H1 (cell line): ENCODE measurements at regions not wholly inside any gene's neighbourhood (a gene's known extent, or its start where the extent isn't known, plus 50 kb on each side); places are given as distances from the start of the nearest gene placed in this dataset.

Experiments
- CTCF ChIA-PET: fragments of 300-600 bp; sonication (Branson Sonifier 250); formaldehyde crosslinking; loops from one replicate; lab custom pipeline; 2021; ENCODE audit not compliant: partially characterized antibody; lab: Charles Lee
- POLR2A ChIA-PET: fragments of 300-600 bp; sonication (Branson Sonifier 250); formaldehyde crosslinking; loops from one replicate; lab custom pipeline; 2021; ENCODE audit warnings: inconsistent platforms; ENCODE audit not compliant: partially characterized antibody; lab: Charles Lee
- DNase-seq, 2 experiments: peaks; one replicate each; pipeline versions ENCODE4 v3.0.0 to v3.0.0-alpha.2; 2010 to 2022; ENCODE audit warnings: low spot score in 2 of 2, low read depth in 1 of 2, mixed read lengths in 1 of 2
- FAIRE-seq: peaks from 2 replicates; lab custom pipeline; 2011; peaks lifted over from hg19 to GRCh38; lab: Jason Lieb, UNC
- H2AFZ ChIP-seq: 2 replicates; pipeline ENCODE4 v1.8.1; 2012; ENCODE audit warnings: low read length, inconsistent platforms
- H2AK5ac ChIP-seq: 2 replicates; pipeline ENCODE4 v1.6.1; 2013; ENCODE audit warnings: low read depth, low read length
- H2BK120ac ChIP-seq: replicated peaks from 2 replicates; pipeline ENCODE3; 2013; ENCODE audit warnings: low read depth, low read length, inconsistent platforms
- H2BK12ac ChIP-seq: 2 replicates; pipeline ENCODE4 v1.6.1; 2013; ENCODE audit warnings: low read depth, low read length
- H2BK15ac ChIP-seq: 2 replicates; pipeline ENCODE4 v1.6.1; 2013; ENCODE audit warnings: low read length
- H2BK20ac ChIP-seq: 2 replicates; pipeline ENCODE4 v1.6.1; 2013; ENCODE audit warnings: low read length
- H2BK5ac ChIP-seq: 2 replicates; pipeline ENCODE4 v1.6.1; 2013; ENCODE audit warnings: low read depth, low read length
- H3K14ac ChIP-seq: 2 replicates; pipeline ENCODE4 v1.6.1; 2013; ENCODE audit warnings: inconsistent platforms; ENCODE audit not compliant: insufficient read length
- H3K18ac ChIP-seq: 2 replicates; pipeline ENCODE4 v1.6.1; 2013; ENCODE audit warnings: low read length; ENCODE audit errors: extremely low read depth
- H3K23ac ChIP-seq: 2 replicates; pipeline ENCODE4 v1.6.1; 2013; ENCODE audit warnings: inconsistent platforms; ENCODE audit not compliant: insufficient read length
- H3K23me2 ChIP-seq: 2 replicates; pipeline ENCODE4 v1.6.1; 2013; ENCODE audit warnings: low read depth, low read length
- H3K27ac ChIP-seq: 2 replicates; pipeline ENCODE4 v1.6.1; 2011; ENCODE audit warnings: low read depth, low read length, inconsistent platforms
- H3K27me3 ChIP-seq, 4 experiments: replicated peaks in 1 of 4; 1 replicate in 1 of 4; 2 replicates in 3 of 4; pipeline versions ENCODE4 v1.6.1 to v1.8.1; 2011 to 2013; ENCODE audit warnings: low read length in 3 of 4, mild to moderate bottlenecking in 3 of 4, inconsistent platforms in 2 of 4, mixed read lengths in 2 of 4, moderate library complexity in 1 of 4; ENCODE audit not compliant: control insufficient read depth in 3 of 4, insufficient read depth in 3 of 4; ENCODE audit errors: extremely low read depth in 1 of 4
- H3K36me3 ChIP-seq, 4 experiments: 2 replicates each; pipeline versions ENCODE4 v1.6.1 to v1.8.1; 2011 to 2013; ENCODE audit warnings: mild to moderate bottlenecking in 4 of 4, low read length in 3 of 4, moderate library complexity in 2 of 4, control low read depth in 1 of 4, inconsistent platforms in 1 of 4; ENCODE audit not compliant: insufficient read depth in 4 of 4, control insufficient read depth in 2 of 4
- H3K4ac ChIP-seq: replicated peaks from 2 replicates; pipeline ENCODE3; 2013; ENCODE audit warnings: low read length, low read depth, mixed read lengths, inconsistent platforms; ENCODE audit not compliant: insufficient read length
- H3K4me1 ChIP-seq, 4 experiments: replicated peaks in 1 of 4; 1 replicate in 1 of 4; 2 replicates in 3 of 4; pipeline versions ENCODE4 v1.6.1 to v1.8.1; 2011 to 2013; ENCODE audit warnings: low read length in 3 of 4, inconsistent platforms in 2 of 4, mixed read lengths in 1 of 4; ENCODE audit not compliant: insufficient read depth in 4 of 4, control insufficient read depth in 3 of 4
- H3K4me2 ChIP-seq, 2 experiments: 2 replicates each; pipeline versions ENCODE4 v1.6.1 to v1.8.1; 2011 to 2013; ENCODE audit warnings: low read depth in 2 of 2, low read length in 2 of 2, control low read depth in 1 of 2, inconsistent platforms in 1 of 2, mild to moderate bottlenecking in 1 of 2; ENCODE audit not compliant: insufficient read depth in 1 of 2
- H3K4me3 ChIP-seq, 4 experiments: fragments of 200-600, 300-600 bp in 1 of 4; sonication (generic), shearing (Covaris generic), sonication (Bioruptor Twin) in 1 of 4; 2 replicates each; pipeline versions ENCODE4 v1.5.1 to v1.8.1; 2011 to 2016; ENCODE audit warnings: low read length in 4 of 4, low read depth in 3 of 4, control low read depth in 2 of 4, inconsistent platforms in 2 of 4, mild to moderate bottlenecking in 2 of 4, mixed read lengths in 1 of 4, moderate library complexity in 1 of 4; ENCODE audit not compliant: insufficient read depth in 2 of 4; ENCODE audit errors: extremely low read depth in 1 of 4
- H3K56ac ChIP-seq: replicated peaks from 2 replicates; pipeline ENCODE3; 2013; ENCODE audit warnings: low read depth, mild to moderate bottlenecking, mixed read lengths, low read length, inconsistent platforms; ENCODE audit not compliant: insufficient read length
- H3K79me1 ChIP-seq: 2 replicates; pipeline ENCODE4 v1.6.1; 2013; ENCODE audit warnings: low read depth, low read length, control low read depth
- H3K79me2 ChIP-seq, 2 experiments: 2 replicates each; pipeline versions ENCODE4 v1.6.1 to v1.8.1; 2012 to 2013; ENCODE audit warnings: low read length in 2 of 2, mild to moderate bottlenecking in 2 of 2, inconsistent platforms in 1 of 2; ENCODE audit not compliant: insufficient read depth in 2 of 2, control insufficient read depth in 1 of 2
- H3K9ac ChIP-seq, 4 experiments: replicated peaks in 1 of 4; 1 replicate in 1 of 4; 2 replicates in 3 of 4; pipeline versions ENCODE4 v1.6.1 to v1.8.1; 2011 to 2013; ENCODE audit warnings: low read depth in 3 of 4, low read length in 3 of 4, control low read depth in 2 of 4, mild to moderate bottlenecking in 2 of 4, moderate library complexity in 2 of 4, inconsistent platforms in 1 of 4; ENCODE audit errors: extremely low read depth in 1 of 4
- H3K9me3 ChIP-seq, 2 experiments: 2 replicates each; pipeline versions ENCODE4 v1.6.1 to v1.8.1; 2012 to 2013; ENCODE audit warnings: mild to moderate bottlenecking in 2 of 2, moderate library complexity in 2 of 2, control low read depth in 1 of 2, inconsistent platforms in 1 of 2, low read depth in 1 of 2, low read length in 1 of 2, mixed read lengths in 1 of 2; ENCODE audit not compliant: insufficient read depth in 2 of 2
- H4K20me1 ChIP-seq, 2 experiments: replicated peaks in 1 of 2; 2 replicates each; pipeline versions ENCODE3 to v1.8.1; 2011 to 2013; ENCODE audit warnings: inconsistent platforms in 2 of 2, low read length in 2 of 2, mild to moderate bottlenecking in 1 of 2; ENCODE audit not compliant: insufficient read depth in 2 of 2, control insufficient read depth in 1 of 2
- H4K5ac ChIP-seq: 2 replicates; pipeline ENCODE4 v1.6.1; 2013; ENCODE audit warnings: low read length, low read depth, mixed read lengths, inconsistent platforms; ENCODE audit not compliant: insufficient read length
- H4K8ac ChIP-seq: 2 replicates; pipeline ENCODE4 v1.8.0; 2013; ENCODE audit warnings: mild to moderate bottlenecking, moderate library complexity, low read length, inconsistent platforms; ENCODE audit not compliant: insufficient read depth; ENCODE audit errors: extremely low read depth
- H4K91ac ChIP-seq: replicated peaks from 2 replicates; pipeline ENCODE3; 2013; ENCODE audit warnings: low read length, mixed read lengths, inconsistent platforms; ENCODE audit not compliant: insufficient read length
- BCL11A ChIP-seq, 2 experiments: IDR thresholded peaks; one replicate each; pipeline ENCODE4 v1.6.1; 2011; ENCODE audit warnings: low read depth in 2 of 2, low read length in 2 of 2, mild to moderate bottlenecking in 2 of 2
- CBX8 ChIP-seq: fragments of 300-800, 300-1000 bp; sonication (generic); IDR thresholded peaks from 2 replicates; pipeline ENCODE4 v1.7.1; 2016; ENCODE audit warnings: low read depth, low read length, borderline replicate concordance
- CHD1 ChIP-seq: IDR thresholded peaks from 2 replicates; pipeline ENCODE4 v1.6.1; 2012; ENCODE audit warnings: low read depth, low read length, improper control_type of control experiment
- EGR1 ChIP-seq: IDR thresholded peaks from 2 replicates; pipeline ENCODE4 v1.6.1; 2011; ENCODE audit warnings: low read depth, low read length, borderline replicate concordance
- GABPA ChIP-seq: IDR thresholded peaks from 2 replicates; pipeline ENCODE4 v1.6.1; 2011; ENCODE audit warnings: mild to moderate bottlenecking, low read length, moderate library complexity, borderline replicate concordance; ENCODE audit not compliant: insufficient read depth
- GTF2F1 ChIP-seq: IDR thresholded peaks from 2 replicates; pipeline ENCODE4 v1.6.1; 2012; ENCODE audit warnings: low read depth, low read length, improper control_type of control experiment, borderline replicate concordance
- JUND ChIP-seq: IDR thresholded peaks from 2 replicates; pipeline ENCODE4 v1.6.1; 2011; ENCODE audit warnings: mild to moderate bottlenecking, improper control_type of control experiment, low read length
- KDM1A ChIP-seq: fragments of 200-600, 300-600 bp; sonication (generic); IDR thresholded peaks from 2 replicates; pipeline ENCODE4 v1.7.1; 2016; ENCODE audit warnings: mild to moderate bottlenecking, low read length, borderline replicate concordance
- WGBS, 2 experiments: shearing (Covaris generic) in 1 of 2; methylation state at CpG; one replicate each; pipeline versions ENCODE4 v1.1.6 to v1.1.7; 2013 to 2015; ENCODE audit warnings: low lambda C conversion rate in 2 of 2, mixed read lengths in 2 of 2, inconsistent platforms in 1 of 2, low coverage in 1 of 2, missing lambda C conversion rate in 1 of 2; ENCODE audit not compliant: insufficient replicate concordance in 2 of 2, insufficient coverage in 1 of 2, insufficient read length in 1 of 2; ENCODE audit errors: extremely low coverage in 1 of 2, missing lambda C conversion rate in 1 of 2; 5-methylcytosine and 5-hydroxymethylcytosine counted together

- Histone ChIP-seq H3K18ac (no peak overlapping the region), H3K9ac (no peak overlapping the region), H3K23me2 (no peaks in the 10 kb centered on the region), H2BK20ac (no peak overlapping the region), H3K27ac (no peak overlapping the region), H2BK12ac (no peak overlapping the region), H3K9me3 (no peaks in the 10 kb centered on the region), H4K91ac (no peak overlapping the region), H4K8ac (no peak overlapping the region), H3K27me3 (no peaks in the 10 kb centered on the region), H3K4ac (no peak overlapping the region), H4K20me1 (no peaks in the 10 kb centered on the region), H3K14ac (no peak overlapping the region), H3K23ac (no peak overlapping the region), H2BK15ac (no peak overlapping the region), H3K79me1 (no peaks in the 10 kb centered on the region), H3K4me1 (no peaks in the 10 kb centered on the region), H3K4me3 (no peak overlapping the region), H2AK5ac (no peak overlapping the region), H3K36me3 (no peaks in the 10 kb centered on the region), H3K79me2 (no peaks in the 10 kb centered on the region), H2AFZ (no peak overlapping the region), H3K56ac (no peak overlapping the region), H2BK120ac (no peak overlapping the region), H3K4me2 (no peak overlapping the region), H4K5ac (no peak overlapping the region), H2BK5ac (no peak overlapping the region)
- CTCF ChIA-PET = no interaction called here
- POLR2A ChIA-PET = no interaction called here
- TF ChIP-seq GTF2F1 = no peak
- no peak for TF ChIP-seq GABPA
- TF ChIP-seq CBX8 = no peak
- no peak for TF ChIP-seq KDM1A
- no peak for TF ChIP-seq EGR1
- no peak for TF ChIP-seq BCL11A (IDR thresholded peaks at IDR 0.05; ENCODE audit: low read depth in 2 of 2, low read length in 2 of 2)
- TF ChIP-seq JUND = no peak
- no peak for TF ChIP-seq CHD1
- WGBS, 2 experiments = 92% methylated on average over 2 of the region's 2 CpGs; no CpG with 5 or more reads in 1 of the 2 experiments
- FAIRE-seq = no peak
- no peak for DNase-seq
Measured at GRCh38 chr4:158050942-158051341, 121.9 kb downstream of the GASK1B start.
